ENCODE measurements at regions not wholly inside any gene's neighbourhood (a gene's known extent, or its start where the extent isn't known, plus 50 kb on each side); places are given as distances from the start of the nearest gene placed in this dataset.

- no peak overlapping the region for H3K4me2 ChIP-seq (ENCODE audit: control insufficient read depth, extremely low read depth, insufficient read depth, low read depth, low read length)
- H2AFZ ChIP-seq (ENCODE audit: control insufficient read depth, low read length) = no peak overlapping the region
- H3K9me3 ChIP-seq (ENCODE audit: control insufficient read depth, low read depth, low read length) = no peaks in the 10 kb centered on the region
- no peaks in the 10 kb centered on the region for H3K79me2 ChIP-seq (ENCODE audit: control insufficient read depth, insufficient read depth, low read length)
- no peak overlapping the region for H3K4me3 ChIP-seq (ENCODE audit: control insufficient read depth in 2 of 3, extremely low read depth in 1 of 3, insufficient read depth in 2 of 3, low read depth in 1 of 3, low read length in 3 of 3)
- DNase-seq (ENCODE audit: low read depth, low spot score) = no peak
- no peak for FAIRE-seq
- dilution Hi-C loops (cut with MboI; ENCODE audit: extremely low pct_ligation_motif_present, low sequenced_read_pairs) = no loop called here
- H3K4me1 ChIP-seq (ENCODE audit: control insufficient read depth, extremely low read depth, insufficient read depth, low read length) = no peaks in the 10 kb centered on the region
- no peaks in the 10 kb centered on the region for H3K9me1 ChIP-seq (ENCODE audit: control insufficient read depth, extremely low read depth, insufficient read depth, low read length)
- TF ChIP-seq EZH2 (IDR thresholded peaks at IDR 0.05; ENCODE audit: low read length) = no peak
- no peak for TF ChIP-seq CTCF (optimal IDR thresholded peaks at IDR 0.05 in 1 of 3, IDR thresholded peaks at IDR 0.05 in 1 of 3, conservative IDR thresholded peaks at IDR 0.05 in 1 of 3; ENCODE audit: extremely low read depth in 1 of 3, insufficient read depth in 2 of 3, low read length in 3 of 3)
- no peak overlapping the region for H3K9ac ChIP-seq (ENCODE audit: control insufficient read depth, extremely low read depth, insufficient read depth, low read length)
- no peaks in the 10 kb centered on the region for H3K27me3 ChIP-seq (ENCODE audit: control insufficient read depth, extremely low read depth, insufficient read depth, low read length)
- no peaks in the 10 kb centered on the region for H4K20me1 ChIP-seq (ENCODE audit: control insufficient read depth, extremely low read depth, insufficient read depth, low read length)
- H3K36me3 ChIP-seq (ENCODE audit: control insufficient read depth in 2 of 2, extremely low read depth in 1 of 2, insufficient read depth in 2 of 2, low read length in 2 of 2) = no peaks in the 10 kb centered on the region
- H3K27ac ChIP-seq (ENCODE audit: control insufficient read depth, insufficient read depth, low read length) = no peak overlapping the region
Measured at GRCh38 chr6:119658917-119659316, 309.4 kb upstream of the MAN1A1 start.

- FAIRE-seq (no peak), DNase-seq (ENCODE audit: low read depth, low spot score) (no peak)
- H3K9ac ChIP-seq (ENCODE audit: control insufficient read depth, extremely low read depth, insufficient read depth, low read length) = no peak overlapping the region
- TF ChIP-seq EZH2 (IDR thresholded peaks at IDR 0.05; ENCODE audit: low read length) (no peak), CTCF (optimal IDR thresholded peaks at IDR 0.05 in 1 of 3, IDR thresholded peaks at IDR 0.05 in 1 of 3, conservative IDR thresholded peaks at IDR 0.05 in 1 of 3; ENCODE audit: extremely low read depth in 1 of 3, insufficient read depth in 2 of 3, low read length in 3 of 3) (no peak)
- no peak overlapping the region for H3K4me3 ChIP-seq (ENCODE audit: control insufficient read depth in 2 of 3, extremely low read depth in 1 of 3, insufficient read depth in 2 of 3, low read depth in 1 of 3, low read length in 3 of 3)
- H2AFZ ChIP-seq (ENCODE audit: control insufficient read depth, low read length) = no peak overlapping the region
- H3K4me2 ChIP-seq (ENCODE audit: control insufficient read depth, extremely low read depth, insufficient read depth, low read depth, low read length) = no peak overlapping the region
- H3K27me3 ChIP-seq (ENCODE audit: control insufficient read depth, extremely low read depth, insufficient read depth, low read length) = no peaks in the 10 kb centered on the region
- no peaks in the 10 kb centered on the region for H3K79me2 ChIP-seq (ENCODE audit: control insufficient read depth, insufficient read depth, low read length)
- no peaks in the 10 kb centered on the region for H4K20me1 ChIP-seq (ENCODE audit: control insufficient read depth, extremely low read depth, insufficient read depth, low read length)
- no peak overlapping the region for H3K27ac ChIP-seq (ENCODE audit: control insufficient read depth, insufficient read depth, low read length)
- no peaks in the 10 kb centered on the region for H3K9me3 ChIP-seq (ENCODE audit: control insufficient read depth, low read depth, low read length)
- dilution Hi-C loops (cut with MboI; ENCODE audit: extremely low pct_ligation_motif_present, low sequenced_read_pairs) = no loop called here
- no peaks in the 10 kb centered on the region for H3K9me1 ChIP-seq (ENCODE audit: control insufficient read depth, extremely low read depth, insufficient read depth, low read length)
- H3K36me3 ChIP-seq (ENCODE audit: control insufficient read depth in 2 of 2, extremely low read depth in 1 of 2, insufficient read depth in 2 of 2, low read length in 2 of 2) = no peaks in the 10 kb centered on the region
- H3K4me1 ChIP-seq (ENCODE audit: control insufficient read depth, extremely low read depth, insufficient read depth, low read length) = no peaks in the 10 kb centered on the region
Measured at GRCh38 chr6:119655124-119655523, 305.6 kb upstream of the MAN1A1 start.

Measured in keratinocyte (primary cell).